ENCODE measurements at regions not wholly inside any gene's neighbourhood (a gene's known extent, or its start where the extent isn't known, plus 50 kb on each side); places are given as distances from the start of the nearest gene placed in this dataset.

GRCh38 chr20:51121901-51122412 is 99.0 kb upstream of the KCNG1 start:
- DNase-seq: no peak

- DNase-seq: no peak
These were observed 98.4 kb upstream of the KCNG1 start for GRCh38 chr20:51121272-51121671.

GRCh38 chr20:51120868-51121267 is 98.0 kb upstream of the KCNG1 start:
- DNase-seq: no peak

- no peak for DNase-seq
These were observed 97.5 kb upstream of the KCNG1 start for GRCh38 chr20:51120438-51120837.

GRCh38 chr20:51119914-51120313 is 97.0 kb upstream of the KCNG1 start:
- DNase-seq: no peak

GRCh38 chr20:51118985-51119527 is 96.1 kb upstream of the KCNG1 start:
- DNase-seq: no peak

- DNase-seq: no peak
These were observed 95.3 kb upstream of the KCNG1 start for GRCh38 chr20:51118216-51118615.

GRCh38 chr20:51116765-51117686 is 94.1 kb upstream of the KCNG1 start:
- DNase-seq: no peak

- DNase-seq: no peak
These were observed 88.4 kb upstream of the KCNG1 start for GRCh38 chr20:51111290-51111689.

GRCh38 chr20:51108638-51109363 is 85.9 kb upstream of the KCNG1 start:
- no peak for DNase-seq

GRCh38 chr20:51106011-51106410 is 83.1 kb upstream of the KCNG1 start:
- no peak for DNase-seq

GRCh38 chr20:51104960-51105920 is 82.3 kb upstream of the KCNG1 start:
- no peak for DNase-seq

GRCh38 chr20:51100617-51101016 is 77.7 kb upstream of the KCNG1 start:
- DNase-seq: no peak

- DNase-seq: no peak
These were observed 75.4 kb upstream of the KCNG1 start for GRCh38 chr20:51098284-51098810.

GRCh38 chr20:51097351-51098120 is 74.6 kb upstream of the KCNG1 start:
- DNase-seq: no peak

- no peak for DNase-seq
These were observed 73.8 kb upstream of the KCNG1 start for GRCh38 chr20:51096582-51097267.

GRCh38 chr20:51095633-51096521 is 73.0 kb upstream of the KCNG1 start:
- DNase-seq: no peak

GRCh38 chr20:51094221-51094620 is 71.3 kb upstream of the KCNG1 start:
- DNase-seq: no peak

- DNase-seq: no peak
These were observed 70.4 kb upstream of the KCNG1 start for GRCh38 chr20:51093240-51093763.

Data from stimulated activated CD4-positive, alpha-beta T cell treated with anti-CD3 and anti-CD28 coated beads, Interleukin-12 subunit alpha, Interleukin-12 subunit beta, amount 100 ng/mL, for 4 hours (primary cell).